Peyer's patch (tissue), 4 donors: ENCODE measurements at regions not wholly inside any gene's neighbourhood (a gene's known extent, or its start where the extent isn't known, plus 50 kb on each side); places are given as distances from the start of the nearest gene placed in this dataset.

Source experiments
- CTCF ChIP-seq, 6 experiments: fragments of 450-650 bp in 4 of 6; fragments of 200-600 bp in 2 of 6; sonication (generic) in 1 of 6; IDR thresholded peaks; one replicate each; pipeline ENCODE4 v1.5.1; 2017 to 2019; ENCODE audit warnings: antibody characterized with exemption in 6 of 6, mild to moderate bottlenecking in 3 of 6, moderate library complexity in 1 of 6
- POLR2A ChIP-seq, 2 donors: fragments of 450-650 bp; IDR thresholded peaks; one replicate each; pipeline ENCODE4 v1.5.1; 2017; ENCODE audit warnings: antibody characterized with exemption in 2 of 2, mild to moderate bottlenecking in 2 of 2, moderate library complexity in 2 of 2

GRCh38 chr3:153289334-153289808 lies 127.3 kb downstream of the RAP2B start:
- TF ChIP-seq CTCF (IDR thresholded peaks at IDR 0.05) (no peak), POLR2A (IDR thresholded peaks at IDR 0.05) (no peak)
